ENCODE measurements at regions not wholly inside any gene's neighbourhood (a gene's known extent, or its start where the extent isn't known, plus 50 kb on each side); places are given as distances from the start of the nearest gene placed in this dataset.
"Not testable (repeated sequence)": the region's sequence is repeated elsewhere in the genome, so short reads cannot be mapped to it uniquely, and the experiment has no call there.

DNA sequence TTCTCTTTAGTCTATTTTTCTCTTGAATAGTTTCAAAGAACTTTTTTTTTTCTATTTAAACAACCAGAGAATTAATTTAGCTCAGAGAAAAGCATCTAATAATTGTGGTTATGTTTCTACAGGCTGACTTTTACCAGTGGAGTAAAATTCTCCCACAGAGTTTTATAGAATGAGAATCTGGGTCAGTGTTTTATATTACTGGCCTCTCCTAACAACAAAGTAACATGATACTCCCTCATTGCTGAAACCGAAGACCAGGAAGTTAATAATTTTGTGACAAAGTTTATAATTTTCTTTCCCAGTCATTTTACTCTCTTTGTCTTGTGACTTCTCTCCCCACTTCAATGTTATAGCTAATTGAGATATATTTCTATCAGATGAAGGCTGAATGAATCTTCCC, 946.9 kb downstream of the EPHA3 start:
- no peak for DNase-seq (ENCODE audit: low read depth in 4 of 4, low spot score in 2 of 4)

DNA sequence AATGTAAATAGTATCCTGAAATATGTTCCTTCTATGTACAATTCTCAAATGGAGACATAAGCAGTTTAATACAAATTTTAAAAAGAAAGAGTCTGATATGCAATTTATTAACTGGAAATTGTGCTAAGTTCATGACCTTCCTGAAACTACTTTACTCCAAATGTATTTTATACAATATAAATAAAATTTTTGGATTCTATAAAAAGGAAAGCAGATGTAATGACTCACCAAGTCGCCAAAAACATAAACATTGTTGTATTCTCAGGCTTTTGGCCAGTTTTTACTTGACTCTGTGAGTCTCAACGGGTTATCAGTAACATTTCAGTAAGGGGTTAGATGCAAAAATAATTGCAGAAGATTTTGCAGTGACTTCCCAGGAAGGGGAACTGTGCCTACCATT, 948.2 kb downstream of the EPHA3 start:
- peak in 2 of 4 donors; percentile 9 to 13 for DNase-seq (ENCODE audit: low read depth in 4 of 4, low spot score in 2 of 4)

DNA sequence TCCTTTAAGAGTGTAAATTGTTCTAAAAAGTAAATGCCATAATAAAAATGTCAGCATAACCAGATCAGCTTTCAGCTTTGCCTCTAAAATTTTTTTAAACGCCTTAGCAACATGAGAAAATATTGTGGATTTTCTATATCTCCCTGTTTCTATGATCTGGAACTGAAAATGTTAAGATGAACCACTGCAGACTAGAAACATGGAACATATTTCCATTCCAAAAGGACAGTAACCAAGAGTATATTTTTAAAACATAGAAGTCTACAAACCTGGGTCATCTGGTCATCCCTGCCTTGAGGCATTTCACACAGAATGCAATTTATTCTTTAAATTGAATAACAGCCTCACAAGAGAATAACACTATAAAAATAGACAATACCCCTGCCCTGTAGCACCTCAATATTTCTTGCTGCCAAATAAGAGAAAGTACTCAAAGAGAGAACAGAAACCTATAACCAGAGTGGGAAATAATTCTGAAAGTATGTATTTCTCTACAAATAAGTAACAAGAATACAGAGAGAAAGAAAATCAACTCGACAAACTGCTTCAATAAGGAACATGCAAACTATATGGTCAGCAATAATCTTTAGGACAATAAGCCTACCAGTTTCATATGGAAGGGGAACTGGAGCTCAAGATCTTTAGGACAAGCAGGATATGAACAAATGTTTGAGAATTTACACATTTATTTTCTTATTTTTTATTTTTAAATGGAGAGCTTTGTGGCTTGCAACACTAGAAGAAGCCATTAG, 949.0 kb downstream of the EPHA3 start:
- DNase-seq (ENCODE audit: low read depth in 4 of 4, low spot score in 2 of 4): no peak

DNA sequence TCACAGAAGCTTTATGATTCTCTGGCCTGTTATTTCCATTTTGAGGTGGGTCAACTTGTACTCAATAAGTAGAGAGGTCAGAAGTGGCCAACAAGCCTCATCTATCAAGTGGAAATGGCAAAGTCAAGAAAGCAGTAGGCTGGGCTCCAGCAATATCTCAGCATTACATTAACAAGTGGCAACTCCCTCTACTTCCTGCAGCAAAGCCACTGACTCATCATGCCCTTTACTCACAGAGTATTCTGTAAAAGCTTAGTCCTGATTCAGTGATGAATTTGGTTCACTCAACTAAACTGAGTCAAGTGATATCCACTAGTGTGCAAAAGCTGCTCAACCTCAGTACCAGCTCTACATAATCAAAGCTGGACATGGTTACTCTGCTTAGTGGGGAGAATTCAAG, 954.6 kb downstream of the EPHA3 start:
- no peak for DNase-seq (ENCODE audit: low read depth in 4 of 4, low spot score in 2 of 4)

DNA sequence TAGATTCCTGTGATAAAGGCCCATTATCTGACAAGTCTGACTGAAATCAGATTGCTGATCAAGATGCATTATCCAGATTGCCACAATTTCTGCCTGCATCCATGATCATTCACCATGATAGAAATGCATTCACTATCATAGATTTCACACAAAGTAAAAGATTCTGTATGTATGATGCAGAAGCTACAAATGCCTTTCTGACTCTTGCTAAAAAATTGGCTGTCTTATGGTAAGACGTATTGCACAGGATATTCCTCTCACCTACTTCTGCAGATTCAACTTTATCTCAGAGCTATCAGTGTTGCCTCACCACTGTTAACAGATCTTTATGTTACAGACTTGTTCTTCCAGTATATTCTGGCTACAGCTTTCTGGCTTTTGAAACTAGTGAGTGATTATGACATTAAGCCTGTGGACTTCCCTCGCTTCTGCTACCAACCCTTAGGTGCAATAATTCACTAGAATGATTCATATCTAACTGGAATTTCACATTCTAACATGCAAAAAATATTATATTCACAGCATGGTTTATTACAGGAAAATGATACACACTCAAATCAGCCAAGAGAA, 955.3 kb downstream of the EPHA3 start:
- DNase-seq (ENCODE audit: low read depth in 4 of 4, low spot score in 2 of 4): no peak

DNA sequence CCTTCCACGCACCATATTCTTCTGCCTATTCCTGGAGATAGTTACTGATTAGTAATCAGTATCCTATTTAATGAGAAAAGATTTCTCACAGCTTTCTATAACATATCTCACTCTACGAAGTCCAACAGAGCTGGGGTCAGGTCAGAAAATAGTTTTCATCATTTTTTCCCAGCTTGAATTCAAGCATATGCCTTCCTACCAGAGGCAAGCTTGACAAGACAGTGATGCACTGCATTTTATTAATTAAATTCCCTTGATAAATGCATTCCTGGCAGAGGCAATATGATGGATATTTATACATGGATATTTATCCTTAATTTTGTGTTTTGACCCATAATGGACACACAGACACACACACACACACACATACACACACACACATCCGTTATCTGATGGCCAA, 961.4 kb downstream of the EPHA3 start:
- no peak for DNase-seq (ENCODE audit: low read depth in 4 of 4, low spot score in 2 of 4)

DNA sequence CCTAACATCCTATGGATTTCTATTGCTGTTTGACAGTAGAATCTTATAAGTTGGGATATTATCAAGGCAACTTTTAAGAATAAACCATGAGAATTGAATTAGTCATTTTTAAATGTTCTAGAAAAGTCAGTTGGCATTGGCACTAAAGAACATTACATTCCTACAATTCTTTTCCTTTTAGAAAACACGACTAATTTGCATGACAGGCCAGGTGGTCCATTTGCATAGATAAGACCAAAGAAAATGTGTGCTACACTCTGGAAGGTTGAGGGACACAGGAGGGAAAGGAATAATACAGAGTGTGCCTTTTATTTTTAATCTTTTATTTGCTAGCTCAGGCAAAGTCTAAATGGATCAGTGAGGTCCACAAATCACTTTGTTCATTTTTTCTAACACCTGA, 962.3 kb downstream of the EPHA3 start:
- no peak for DNase-seq (ENCODE audit: low read depth in 4 of 4, low spot score in 2 of 4)

DNA sequence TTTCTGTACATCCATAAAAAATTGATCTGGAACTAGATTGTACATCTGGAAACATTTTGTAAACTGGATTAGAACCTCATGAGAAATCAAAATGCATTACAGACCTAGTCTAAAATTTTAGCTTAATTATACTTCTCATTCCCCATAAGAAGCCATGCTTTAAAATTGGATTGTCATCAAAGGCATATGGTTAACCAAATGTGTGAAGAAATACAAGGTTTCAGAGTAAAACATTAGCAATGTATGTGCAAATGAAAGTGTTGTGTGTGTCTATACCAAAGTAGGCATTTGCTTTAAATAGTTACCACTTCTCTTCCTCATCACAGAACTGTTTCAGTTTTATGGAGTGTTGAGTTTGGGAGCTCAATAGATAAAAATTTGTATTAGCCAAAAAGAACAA, 968.7 kb downstream of the EPHA3 start:
- DNase-seq (ENCODE audit: low read depth in 4 of 4, low spot score in 2 of 4): no peak

DNA sequence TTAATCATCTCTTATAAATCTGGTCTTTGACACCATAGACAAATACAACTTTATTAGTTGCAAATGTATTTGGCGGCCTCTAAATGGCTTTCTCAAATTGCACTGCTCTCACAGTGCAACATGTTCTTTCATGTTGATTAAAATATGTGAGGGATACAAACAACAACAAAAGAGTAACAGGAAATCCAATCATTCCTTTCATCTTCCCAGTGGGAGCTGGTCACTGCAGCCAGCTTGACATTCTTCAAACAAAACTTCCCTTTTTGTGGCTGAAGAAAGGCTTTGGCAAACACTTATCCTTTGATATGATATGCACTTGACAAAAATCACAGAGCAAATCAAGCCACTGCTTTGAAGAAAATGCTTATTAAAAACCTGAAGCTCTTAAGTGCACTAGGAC, 973.6 kb downstream of the EPHA3 start:
- no peak for DNase-seq (ENCODE audit: low read depth in 4 of 4, low spot score in 2 of 4)

DNA sequence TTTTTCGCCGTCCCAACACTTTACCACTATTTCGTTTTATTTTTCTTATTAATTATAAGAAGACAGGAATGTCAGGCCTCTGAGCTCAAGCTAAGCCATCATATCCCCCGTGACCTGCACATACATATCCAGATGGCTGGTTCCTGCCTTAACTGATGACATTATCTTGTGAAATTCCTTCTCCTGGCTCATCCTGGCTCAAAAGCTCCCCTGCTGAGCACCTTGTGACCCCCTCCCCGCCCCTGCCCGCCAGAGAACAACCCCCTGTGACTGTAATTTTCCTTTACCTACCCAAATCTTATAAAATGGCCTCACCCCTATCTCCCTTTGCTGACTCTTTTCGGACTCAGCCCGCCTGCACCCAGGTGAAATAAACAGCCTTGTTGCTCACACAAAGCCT, 978.9 kb downstream of the EPHA3 start:
- not testable (repeated sequence) for DNase-seq (ENCODE audit: low read depth in 4 of 4, low spot score in 2 of 4)

DNA sequence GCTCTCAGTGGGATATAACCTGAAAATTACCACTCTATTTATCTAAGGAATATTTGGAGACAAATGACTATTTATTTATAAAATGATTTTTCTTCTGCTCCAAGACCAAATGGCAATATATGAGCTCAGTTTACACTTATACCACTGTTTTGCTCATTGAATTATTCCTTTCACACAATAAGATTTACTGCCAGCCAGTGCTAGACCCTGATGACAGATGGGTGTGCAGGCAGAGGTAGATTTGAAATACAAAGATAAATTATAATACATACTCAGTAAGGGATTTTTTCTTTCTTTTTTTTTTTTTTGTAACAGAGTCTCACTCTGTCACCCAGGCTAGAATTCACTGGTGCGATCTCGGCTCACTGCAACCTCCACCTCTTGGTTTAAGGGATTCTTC, 980.3 kb downstream of the EPHA3 start:
- DNase-seq (ENCODE audit: low read depth in 4 of 4, low spot score in 2 of 4): no peak

DNA sequence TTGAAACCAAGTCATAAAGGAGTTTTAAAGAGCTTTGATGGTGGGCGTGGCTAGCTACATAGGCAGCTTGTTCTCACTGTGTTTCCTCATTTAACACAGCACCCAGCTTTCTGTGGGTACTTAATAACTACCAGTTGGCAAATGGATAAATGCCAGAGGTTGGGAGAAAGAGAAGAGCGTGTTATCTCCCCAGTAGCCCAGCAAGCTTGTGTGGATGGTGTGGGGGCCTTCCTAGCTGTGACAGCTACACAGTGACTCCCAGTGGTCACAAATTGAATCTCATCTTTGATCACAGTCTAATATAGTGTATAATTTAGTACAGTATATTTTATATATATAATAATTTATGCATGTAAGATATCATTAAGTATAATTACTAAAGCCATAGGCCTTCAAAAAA, 984.1 kb downstream of the EPHA3 start:
- no peak for DNase-seq (ENCODE audit: low read depth in 4 of 4, low spot score in 2 of 4)

DNA sequence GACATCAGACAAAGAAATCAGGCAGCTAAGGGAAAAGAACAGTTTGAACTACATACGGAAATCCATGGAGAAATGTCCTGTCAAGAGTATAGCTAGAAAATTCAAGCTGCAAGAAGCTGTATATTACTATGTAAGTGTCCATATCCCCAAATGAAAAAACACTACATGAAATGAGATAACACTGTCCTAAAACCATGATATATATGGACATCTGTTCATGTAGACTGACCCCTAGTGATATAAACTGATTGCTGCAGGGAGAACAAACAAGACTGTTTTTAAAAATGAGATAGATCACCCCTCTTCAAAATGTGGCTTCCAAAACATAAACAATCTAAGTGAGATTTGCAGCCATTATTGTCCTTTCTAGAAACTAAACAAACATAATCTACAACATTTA, 985.6 kb downstream of the EPHA3 start:
- DNase-seq (ENCODE audit: low read depth in 4 of 4, low spot score in 2 of 4): no peak

DNA sequence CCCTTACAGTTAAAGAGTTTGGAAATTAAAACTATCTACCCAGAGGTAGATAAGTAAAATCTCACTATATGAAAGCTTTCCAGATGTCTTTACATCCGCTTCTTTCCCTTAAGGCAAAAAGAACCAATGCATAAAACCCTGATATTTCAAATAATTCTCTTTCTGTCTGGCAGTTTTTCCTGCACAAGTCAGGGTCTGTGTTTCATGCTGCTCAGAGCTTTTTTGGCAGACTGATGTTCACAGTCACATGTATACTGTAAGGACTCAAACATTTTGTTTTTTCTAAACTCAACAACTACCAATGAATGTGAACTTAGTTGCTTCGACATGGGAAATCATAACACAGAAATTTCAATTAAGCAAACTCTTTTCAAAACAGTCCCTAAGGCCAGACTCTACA, 988.4 kb downstream of the EPHA3 start:
- no peak for DNase-seq (ENCODE audit: low read depth in 4 of 4, low spot score in 2 of 4)

DNA sequence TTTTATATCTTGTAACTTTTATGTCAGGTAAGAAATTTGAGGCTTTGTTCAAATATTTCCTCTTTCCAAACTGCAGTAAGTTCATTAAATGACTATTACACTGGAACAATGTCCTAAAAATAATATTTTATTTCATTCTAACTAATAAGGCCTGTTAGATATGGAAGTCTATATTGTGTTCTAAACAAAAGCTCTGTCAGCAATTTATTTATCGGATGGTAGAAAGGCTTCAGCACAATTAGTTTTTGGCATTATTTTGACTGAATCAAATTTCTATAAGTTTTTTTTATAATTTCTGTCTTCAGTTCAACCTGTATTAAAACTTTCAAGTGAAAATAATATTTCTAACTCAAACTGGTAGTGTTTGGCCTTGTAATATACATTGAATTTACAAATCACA, 992.1 kb downstream of the EPHA3 start:
- DNase-seq (ENCODE audit: low read depth in 4 of 4, low spot score in 2 of 4): no peak

DNA sequence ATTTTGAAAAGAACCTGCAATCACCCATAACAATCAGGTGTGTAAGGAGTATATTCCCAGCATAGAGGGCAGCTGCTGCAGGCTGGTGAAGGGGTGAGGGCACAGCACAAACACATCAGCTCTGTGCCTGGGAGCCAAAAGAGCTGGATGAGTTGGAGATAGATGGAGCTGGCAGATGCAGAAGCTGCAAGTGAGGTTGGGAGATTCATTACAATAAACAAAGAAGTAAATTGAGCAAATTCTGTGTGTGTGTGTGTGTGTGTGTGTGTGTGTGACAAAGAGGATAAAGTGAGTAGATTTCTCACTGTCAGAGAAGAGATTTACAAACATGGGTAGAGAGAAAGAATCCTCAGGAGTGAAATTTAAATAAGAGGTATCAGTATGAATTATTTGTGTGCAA, 994.7 kb downstream of the EPHA3 start:
- DNase-seq (ENCODE audit: low read depth in 4 of 4, low spot score in 2 of 4): no peak

DNA sequence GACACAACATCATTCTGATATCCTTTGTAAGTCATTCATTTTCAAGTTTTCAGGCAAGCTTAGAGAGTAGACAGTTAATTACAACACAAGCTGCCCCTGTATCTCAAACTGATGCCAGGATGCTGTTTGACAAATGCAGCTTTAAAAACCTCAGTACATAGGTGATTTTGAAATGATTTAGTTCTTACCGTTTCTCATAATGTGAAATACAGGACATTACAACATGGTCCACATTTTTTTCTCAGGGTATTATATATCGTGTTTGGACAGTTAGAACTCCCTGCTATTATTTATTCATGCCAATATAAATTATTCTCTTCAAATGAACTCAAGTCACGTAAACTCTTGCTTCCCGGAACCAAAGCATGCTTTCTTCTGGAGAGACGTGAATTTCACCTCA, 1013.9 kb downstream of the EPHA3 start:
- DNase-seq (ENCODE audit: low read depth in 4 of 4, low spot score in 2 of 4): no peak

DNA sequence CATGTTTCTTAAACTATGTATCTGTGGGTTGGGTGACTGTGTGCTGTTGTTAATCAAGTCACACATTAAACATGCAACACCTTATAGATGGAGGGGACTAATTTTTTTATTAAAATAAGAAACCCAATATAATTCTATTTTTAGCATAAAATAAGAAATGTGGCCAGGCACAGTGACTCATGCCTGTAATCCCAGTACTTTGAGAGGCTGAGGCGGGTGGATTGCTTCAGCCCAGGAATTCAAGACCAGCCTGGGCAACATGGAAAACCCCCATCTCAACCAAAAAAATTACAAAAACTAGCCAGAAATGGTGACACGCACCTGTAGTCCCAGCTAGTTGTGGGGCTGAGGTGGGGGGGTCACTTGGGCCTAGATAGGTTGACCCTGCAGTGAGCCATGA, 1021.0 kb downstream of the EPHA3 start:
- DNase-seq (ENCODE audit: low read depth in 4 of 4, low spot score in 2 of 4): no peak

DNA sequence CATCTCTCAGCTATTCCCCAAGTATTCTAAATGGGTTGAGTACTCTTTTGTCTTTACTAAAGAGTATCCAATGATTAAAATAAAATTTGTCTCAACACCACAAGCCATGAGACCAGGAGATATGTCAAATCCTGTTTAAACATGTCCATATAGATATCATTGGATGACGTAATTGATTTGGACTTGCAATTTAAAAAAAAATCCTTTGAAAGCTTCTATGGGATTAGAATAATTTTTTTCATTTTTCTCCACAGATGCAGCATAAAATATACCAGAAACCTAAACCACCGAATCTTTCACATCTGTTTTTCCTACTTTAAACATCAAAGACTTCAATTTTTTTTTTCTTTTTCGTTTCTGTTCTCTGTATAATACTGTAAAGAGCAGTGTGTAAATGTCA, 1022.3 kb downstream of the EPHA3 start:
- DNase-seq (ENCODE audit: low read depth in 4 of 4, low spot score in 2 of 4): no peak

DNA sequence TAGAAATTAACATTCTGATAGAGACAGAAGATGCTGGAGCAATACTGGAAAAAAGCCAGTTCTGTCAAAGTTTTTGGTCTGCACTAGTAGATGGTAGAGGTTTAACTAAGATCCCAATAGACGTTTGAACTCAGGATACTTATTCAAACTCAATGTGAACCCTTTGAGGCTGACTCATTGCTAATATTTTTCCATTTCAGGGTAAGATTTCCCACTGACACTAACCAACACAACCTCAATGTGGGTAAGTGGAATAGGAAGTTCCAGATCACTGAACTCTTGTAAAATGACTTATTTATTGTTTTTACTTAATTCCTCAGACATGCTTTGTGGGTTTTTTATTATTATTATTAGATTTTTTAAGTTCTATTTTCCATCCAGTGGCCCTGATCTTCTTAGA, 1024.8 kb downstream of the EPHA3 start:
- no peak for DNase-seq (ENCODE audit: low read depth in 4 of 4, low spot score in 2 of 4)

DNA sequence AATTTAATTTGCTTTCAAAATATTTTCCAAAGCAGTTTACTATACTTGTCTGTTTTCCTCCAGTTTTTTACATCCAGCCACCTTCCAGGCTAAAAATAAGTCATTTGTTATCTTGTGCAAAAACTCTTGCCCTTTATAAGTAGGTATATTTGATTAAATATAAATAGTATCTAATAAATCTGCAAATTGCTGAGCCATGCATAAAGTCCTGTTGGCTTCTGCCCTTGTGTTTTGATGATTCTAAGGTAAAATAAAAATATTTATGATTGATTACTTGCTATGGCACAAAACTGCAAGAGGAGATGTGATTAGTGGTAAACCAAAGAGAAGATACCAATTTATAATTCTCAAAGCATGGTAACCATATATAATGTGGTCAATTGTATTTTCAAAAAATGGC, 1026.7 kb downstream of the EPHA3 start:
- DNase-seq (ENCODE audit: low read depth in 4 of 4, low spot score in 2 of 4): no peak

DNA sequence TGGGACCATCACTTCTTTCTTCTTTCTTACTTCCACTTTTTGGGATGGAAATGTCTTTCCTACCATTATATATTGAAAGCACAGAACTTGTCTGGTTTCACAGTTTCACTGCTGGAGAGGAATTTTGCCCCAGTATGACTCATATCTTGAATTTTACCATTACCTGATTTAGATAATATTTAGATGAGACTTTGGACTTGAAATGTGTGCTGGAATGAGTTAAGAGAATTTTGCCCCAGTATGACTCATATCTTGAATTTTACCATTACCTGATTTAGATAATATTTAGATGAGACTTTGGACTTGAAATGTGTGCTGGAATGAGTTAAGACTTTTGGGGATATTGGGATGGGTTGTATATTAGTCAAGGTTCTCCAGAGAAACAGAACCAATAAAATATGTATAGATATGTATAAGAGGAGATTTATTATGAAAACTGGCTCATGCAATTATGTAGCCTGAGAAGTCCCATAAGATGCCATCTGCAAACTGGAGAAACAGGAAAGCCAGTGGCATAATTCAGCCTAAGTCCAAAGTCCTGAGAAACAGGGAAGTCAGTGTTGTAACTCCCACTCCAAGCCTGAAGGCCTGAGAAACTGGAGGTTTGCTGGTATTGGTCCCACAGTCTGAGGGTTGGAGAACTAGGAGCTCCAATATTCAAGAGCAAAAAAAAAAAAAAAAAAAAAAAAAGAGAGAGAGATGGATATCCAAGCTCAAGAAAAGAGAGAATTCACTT, 1029.2 kb downstream of the EPHA3 start:
- no peak for DNase-seq (ENCODE audit: low read depth in 4 of 4, low spot score in 2 of 4)

Data from left renal cortex interstitium (tissue), 4 donors.